Uterus (tissue), 3 donors: ENCODE measurements at regions not wholly inside any gene's neighbourhood (a gene's known extent, or its start where the extent isn't known, plus 50 kb on each side); places are given as distances from the start of the nearest gene placed in this dataset.

Experiments
- DNase-seq, 2 donors: peaks; one replicate each; pipeline ENCODE4 v3.0.0-alpha.2; 2019 to 2020
- H3K27ac ChIP-seq, 2 donors: fragments of 200-600 bp; sonication (generic); 1 replicate in 1 of 2; 2 replicates in 1 of 2; pipeline ENCODE4 v1.5.1; 2016 to 2018
- H3K27me3 ChIP-seq, 2 donors: fragments of 200-600 bp; sonication (generic); one replicate each; pipeline ENCODE4 v1.5.1; 2018 to 2019; ENCODE audit warnings: control low read depth in 1 of 2
- H3K36me3 ChIP-seq, 2 donors: fragments of 200-600 bp; sonication (generic); one replicate each; pipeline ENCODE4 v1.5.1; 2019; ENCODE audit warnings: control low read depth in 1 of 2
- H3K4me1 ChIP-seq, 2 donors: fragments of 200-600 bp; sonication (generic); one replicate each; pipeline ENCODE4 v1.5.1; 2018 to 2019; ENCODE audit warnings: control low read depth in 1 of 2
- H3K4me3 ChIP-seq, 2 donors: fragments of 200-600 bp; sonication (generic); 1 replicate in 1 of 2; 2 replicates in 1 of 2; pipeline ENCODE4 v1.5.1; 2018 to 2019; ENCODE audit warnings: mild to moderate bottlenecking in 1 of 2
- H3K9me3 ChIP-seq, 2 donors: fragments of 200-600 bp; sonication (generic); one replicate each; pipeline ENCODE4 v1.5.1; 2019; ENCODE audit warnings: control low read depth in 1 of 2
- POLR2A ChIP-seq, 2 donors: fragments of 450-650 bp; IDR thresholded peaks; one replicate each; pipeline ENCODE4 v1.6.1; 2016; ENCODE audit warnings: antibody characterized with exemption in 2 of 2, mild to moderate bottlenecking in 1 of 2, moderate library complexity in 1 of 2
- intact Hi-C: fragments of 100-400 bp; cut with DNase I; formaldehyde crosslinking; loops from one replicate; pipeline ENCODE4 v1.15.1; 2023; ENCODE audit warnings: low total_unique reads
- TF ChIP-seq, protein P1 (sequence below), 4 experiments: fragments of 200-600 bp in 2 of 4; fragments of 450-650 bp in 2 of 4; sonication (generic) in 2 of 4; IDR thresholded peaks; one replicate each; pipeline ENCODE4 v1.5.1; 2016 to 2019; ENCODE audit warnings: antibody characterized with exemption in 4 of 4, mild to moderate bottlenecking in 2 of 4, moderate library complexity in 1 of 4
- donor health status: DM: yes; HTN: yes; CAD: no.

DNA sequence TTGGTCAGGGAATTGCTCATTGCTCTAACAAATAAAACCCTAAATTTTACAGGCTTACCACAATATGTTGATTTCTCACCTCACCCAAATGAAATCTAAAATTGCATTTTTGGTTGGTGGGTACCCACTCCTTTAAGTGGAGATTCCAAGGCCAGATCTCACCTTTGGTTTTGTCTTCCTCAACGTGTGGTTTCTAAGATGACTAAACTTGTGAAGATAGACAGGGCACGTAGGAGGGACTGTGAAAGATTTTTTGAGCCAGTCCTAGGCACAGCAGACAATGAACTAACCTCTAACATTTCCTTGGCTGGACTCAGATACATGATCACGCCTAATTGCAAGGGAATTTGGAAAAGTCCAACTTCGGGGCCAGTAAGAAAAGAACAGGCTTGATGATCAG, 1003.9 kb downstream of the FLRT2 start:
- Histone ChIP-seq H3K36me3 (no peaks in the 10 kb centered on the region), H3K9me3 (no peaks in the 10 kb centered on the region), H3K27me3 (no peaks in the 10 kb centered on the region), H3K27ac (no peak overlapping the region), H3K4me3 (no peak overlapping the region), H3K4me1 (no peaks in the 10 kb centered on the region)
- DNase-seq, result no peak
- intact Hi-C loops, result no loop called here
- no peak for TF ChIP-seq POLR2A (IDR thresholded peaks at IDR 0.05)
- TF ChIP-seq, protein P1, sequence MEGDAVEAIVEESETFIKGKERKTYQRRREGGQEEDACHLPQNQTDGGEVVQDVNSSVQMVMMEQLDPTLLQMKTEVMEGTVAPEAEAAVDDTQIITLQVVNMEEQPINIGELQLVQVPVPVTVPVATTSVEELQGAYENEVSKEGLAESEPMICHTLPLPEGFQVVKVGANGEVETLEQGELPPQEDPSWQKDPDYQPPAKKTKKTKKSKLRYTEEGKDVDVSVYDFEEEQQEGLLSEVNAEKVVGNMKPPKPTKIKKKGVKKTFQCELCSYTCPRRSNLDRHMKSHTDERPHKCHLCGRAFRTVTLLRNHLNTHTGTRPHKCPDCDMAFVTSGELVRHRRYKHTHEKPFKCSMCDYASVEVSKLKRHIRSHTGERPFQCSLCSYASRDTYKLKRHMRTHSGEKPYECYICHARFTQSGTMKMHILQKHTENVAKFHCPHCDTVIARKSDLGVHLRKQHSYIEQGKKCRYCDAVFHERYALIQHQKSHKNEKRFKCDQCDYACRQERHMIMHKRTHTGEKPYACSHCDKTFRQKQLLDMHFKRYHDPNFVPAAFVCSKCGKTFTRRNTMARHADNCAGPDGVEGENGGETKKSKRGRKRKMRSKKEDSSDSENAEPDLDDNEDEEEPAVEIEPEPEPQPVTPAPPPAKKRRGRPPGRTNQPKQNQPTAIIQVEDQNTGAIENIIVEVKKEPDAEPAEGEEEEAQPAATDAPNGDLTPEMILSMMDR (IDR thresholded peaks at IDR 0.05), result no peak

DNA sequence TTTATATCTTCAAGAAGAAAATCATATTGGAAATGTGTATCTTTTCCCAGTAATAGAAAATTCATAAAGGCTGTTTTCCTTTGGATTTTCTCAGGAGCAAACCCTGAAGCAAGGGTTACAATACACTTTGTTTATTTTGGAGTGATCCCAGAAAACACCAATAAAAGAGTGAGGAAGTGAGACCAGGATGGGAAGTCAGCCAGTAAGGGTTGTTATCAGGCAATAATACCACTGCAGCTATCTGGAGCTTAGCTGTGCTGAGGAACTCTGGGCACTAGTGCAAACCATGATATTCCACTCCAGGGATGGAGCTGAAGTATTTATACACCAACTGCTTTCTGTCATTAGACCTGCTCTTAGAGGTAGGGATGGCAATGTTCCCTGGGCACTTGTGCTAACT, 1002.3 kb downstream of the FLRT2 start:
- no peaks in the 10 kb centered on the region for H3K27me3 ChIP-seq

DNA sequence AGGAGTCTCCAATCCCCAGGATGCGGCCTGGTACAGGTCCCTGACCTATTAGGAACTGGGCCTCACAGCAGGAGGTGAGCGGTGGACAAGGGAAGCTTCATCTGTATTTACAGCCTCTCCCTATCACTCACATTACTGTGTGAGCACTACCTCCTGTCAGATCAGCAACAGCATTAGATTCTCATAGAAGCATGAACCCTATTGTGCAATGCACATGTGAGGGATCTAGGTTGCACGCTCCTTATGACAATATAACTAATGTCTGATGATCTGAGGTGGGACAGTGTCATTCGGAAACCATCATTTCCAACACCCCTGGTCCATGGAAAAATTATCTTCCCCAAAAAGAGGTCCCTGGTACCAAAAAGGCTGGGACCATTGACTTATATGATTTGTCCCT, 1000.5 kb downstream of the FLRT2 start:
- no peak for TF ChIP-seq POLR2A (IDR thresholded peaks at IDR 0.05)
- TF ChIP-seq, protein P1 (IDR thresholded peaks at IDR 0.05), result no peak
- Histone ChIP-seq H3K9me3 (no peaks in the 10 kb centered on the region), H3K36me3 (no peaks in the 10 kb centered on the region), H3K4me3 (no peak overlapping the region), H3K27me3 (no peaks in the 10 kb centered on the region), H3K4me1 (no peaks in the 10 kb centered on the region), H3K27ac (no peak overlapping the region)
- no peak for DNase-seq
- intact Hi-C loops, result no loop called here

More for the DNA sequence above, 1002.3 kb downstream of the FLRT2 start:
- TF ChIP-seq POLR2A (IDR thresholded peaks at IDR 0.05), result no peak
- TF ChIP-seq, protein P1 (IDR thresholded peaks at IDR 0.05), result no peak
- intact Hi-C loops, result no loop called here
- H3K4me1 ChIP-seq, result no peaks in the 10 kb centered on the region
- H3K9me3 ChIP-seq, result no peaks in the 10 kb centered on the region
- DNase-seq, result no peak
- H3K27ac ChIP-seq, result no peak overlapping the region
- H3K4me3 ChIP-seq, result no peak overlapping the region
- no peaks in the 10 kb centered on the region for H3K36me3 ChIP-seq

DNA sequence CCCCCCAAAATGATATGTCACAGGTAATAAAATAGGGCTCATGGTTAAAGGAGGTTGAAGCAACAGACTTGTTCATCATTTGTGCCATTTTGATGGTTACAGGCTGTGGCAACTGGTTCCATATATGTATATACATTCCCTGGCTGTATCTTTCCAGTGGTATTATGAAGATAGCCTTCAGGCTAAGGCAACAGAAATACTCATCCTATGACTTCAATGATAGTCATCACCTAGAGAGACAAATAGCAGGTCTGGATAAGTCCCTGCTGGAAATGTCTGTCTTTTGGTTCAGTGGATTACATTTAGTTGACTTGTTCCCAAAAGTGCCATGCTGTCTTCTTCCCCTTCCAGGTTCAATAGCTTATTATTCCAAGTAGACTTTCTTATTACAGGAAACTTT, 997.4 kb downstream of the FLRT2 start:
- intact Hi-C loops, result no loop called here
- Histone ChIP-seq H3K27ac (no peak overlapping the region), H3K4me3 (no peak overlapping the region), H3K4me1 (no peaks in the 10 kb centered on the region), H3K27me3 (no peaks in the 10 kb centered on the region), H3K9me3 (no peaks in the 10 kb centered on the region), H3K36me3 (no peaks in the 10 kb centered on the region)
- TF ChIP-seq, protein P1 (IDR thresholded peaks at IDR 0.05), result no peak
- no peak for TF ChIP-seq POLR2A (IDR thresholded peaks at IDR 0.05)
- DNase-seq, result no peak

DNA sequence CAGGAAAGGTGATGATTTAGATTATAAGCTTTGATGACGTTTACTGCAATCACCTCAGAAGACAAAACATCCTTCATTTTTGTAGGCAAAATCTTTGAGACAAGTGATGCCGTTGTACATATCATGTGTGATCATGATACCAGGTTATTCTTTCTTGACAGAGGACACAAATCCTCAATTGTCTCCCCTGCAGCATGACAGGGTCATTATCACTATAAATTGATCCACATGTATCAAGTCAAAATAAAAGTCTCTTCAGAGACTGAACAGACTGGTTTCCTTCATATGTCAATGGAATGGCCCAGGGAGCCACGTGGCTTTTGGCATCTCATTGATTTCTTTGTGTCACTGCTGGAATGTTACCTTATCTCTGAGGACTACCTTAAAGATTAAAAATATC, 995.7 kb downstream of the FLRT2 start:
- no peaks in the 10 kb centered on the region for H3K27me3 ChIP-seq
- no peak for DNase-seq
- no peak overlapping the region for H3K4me3 ChIP-seq
- no peak overlapping the region for H3K27ac ChIP-seq
- TF ChIP-seq, protein P1 (IDR thresholded peaks at IDR 0.05), result no peak
- no peak for TF ChIP-seq POLR2A (IDR thresholded peaks at IDR 0.05)
- H3K4me1 ChIP-seq, result no peaks in the 10 kb centered on the region
- no peaks in the 10 kb centered on the region for H3K36me3 ChIP-seq
- no peaks in the 10 kb centered on the region for H3K9me3 ChIP-seq
- intact Hi-C loops, result no loop called here
